Activated CD4-positive, alpha-beta T cell treated with anti-CD3 and anti-CD28 coated beads, Interleukin-10, Interleukin-2, amounts not matched to agents 100 ng/mL and 50 ng/mL, durations not matched to agents 16 hours and 8 hours (primary cell): ENCODE measurements at regions not wholly inside any gene's neighbourhood (a gene's known extent, or its start where the extent isn't known, plus 50 kb on each side); places are given as distances from the start of the nearest gene placed in this dataset.
A peak's percentile ranks its signal among the peaks of the same experiment; 100 is the strongest.

ENCODE experiments used
- DNase-seq: peaks from one replicate; pipeline ENCODE4 v3.0.0-alpha.2; 2020

DNA sequence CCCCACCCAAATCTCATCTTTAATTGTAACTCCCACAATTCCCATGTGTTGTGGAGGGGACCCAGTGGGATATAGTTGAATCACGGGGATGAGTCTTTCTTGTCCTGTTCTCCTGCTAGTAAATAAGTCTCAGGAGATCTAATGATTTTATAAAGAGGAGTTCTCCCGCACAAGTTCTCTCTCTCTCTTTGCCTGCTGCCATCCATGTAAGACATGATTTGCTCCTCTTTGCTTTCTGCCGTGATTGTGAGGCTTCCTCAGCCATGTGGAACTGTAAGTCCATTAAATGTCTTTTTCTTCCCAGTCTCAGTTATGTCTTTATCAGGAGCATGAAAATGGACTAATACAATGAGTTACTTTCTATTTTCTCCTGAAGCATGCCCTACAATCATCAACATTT is 1158.5 kb downstream of the CDH18 start:
- no peak for DNase-seq

- DNase-seq = no peak
These were observed 1137.8 kb downstream of the CDH18 start for GRCh38 chr5:18850216-18850615.

- DNase-seq = no peak
These were observed 1115.0 kb downstream of the CDH18 start for GRCh38 chr5:18872978-18873377.

DNA sequence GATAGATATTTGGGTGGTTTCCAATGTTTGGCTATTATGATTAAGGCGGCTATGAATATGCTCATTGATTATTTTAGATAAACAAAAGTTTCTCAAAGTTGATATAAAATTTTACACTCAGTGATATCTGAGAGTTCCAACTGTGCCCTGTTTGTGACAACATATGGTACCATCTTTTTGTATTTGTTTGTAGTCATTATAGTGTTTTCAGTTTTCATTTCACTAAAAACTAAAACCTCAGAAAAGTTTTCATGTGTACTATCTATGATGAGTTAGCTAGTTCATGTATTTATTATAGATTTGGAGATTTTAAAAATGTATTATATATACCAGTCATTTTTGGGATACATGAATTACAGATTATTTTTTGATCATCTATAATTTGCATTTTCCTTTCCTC is 1111.4 kb downstream of the CDH18 start:
- DNase-seq = no peak

DNA sequence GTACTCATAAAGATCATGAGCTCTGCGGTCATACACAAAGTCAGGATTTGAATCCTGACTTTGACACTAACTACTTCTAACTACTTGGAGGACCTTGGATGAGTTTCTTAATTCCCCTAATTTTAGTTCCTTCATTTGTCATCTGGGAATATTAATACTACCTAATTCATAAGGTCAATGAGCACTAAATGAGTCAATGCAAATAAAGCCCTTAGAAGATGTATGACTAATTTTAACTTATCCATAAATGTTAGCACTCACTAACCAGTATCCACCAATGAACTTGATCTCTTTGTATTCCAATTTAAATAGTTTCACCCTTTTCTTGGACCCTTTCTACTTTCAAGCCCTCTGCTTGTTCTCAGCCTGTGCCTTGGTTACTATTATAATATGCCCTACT is 1106.4 kb downstream of the CDH18 start:
- no peak for DNase-seq

- no peak for DNase-seq
These were observed 1105.8 kb downstream of the CDH18 start for GRCh38 chr5:18882154-18882553.

GRCh38 chr5:18888821-18889220 is 1099.2 kb downstream of the CDH18 start:
- no peak for DNase-seq

DNA sequence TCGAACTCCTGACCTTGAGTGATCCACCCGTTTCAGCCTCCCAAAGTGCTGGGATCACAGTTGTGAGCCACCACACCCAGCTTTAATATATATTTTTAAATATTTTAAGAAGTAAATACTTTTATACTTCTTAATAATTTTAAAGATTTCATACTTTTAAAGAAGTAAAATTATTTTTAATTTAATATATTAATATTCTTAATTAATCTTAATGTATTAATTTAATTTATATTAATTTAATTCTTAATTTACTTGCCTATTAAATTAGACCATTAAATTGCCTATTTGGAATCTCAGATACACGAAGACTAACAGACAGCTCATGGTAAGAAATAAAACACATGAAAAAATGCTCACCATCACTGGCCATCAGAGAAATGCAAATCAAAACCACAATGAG is 1087.4 kb downstream of the CDH18 start:
- no peak for DNase-seq

GRCh38 chr5:18920966-18921365 is 1067.0 kb downstream of the CDH18 start:
- DNase-seq = no peak

DNA sequence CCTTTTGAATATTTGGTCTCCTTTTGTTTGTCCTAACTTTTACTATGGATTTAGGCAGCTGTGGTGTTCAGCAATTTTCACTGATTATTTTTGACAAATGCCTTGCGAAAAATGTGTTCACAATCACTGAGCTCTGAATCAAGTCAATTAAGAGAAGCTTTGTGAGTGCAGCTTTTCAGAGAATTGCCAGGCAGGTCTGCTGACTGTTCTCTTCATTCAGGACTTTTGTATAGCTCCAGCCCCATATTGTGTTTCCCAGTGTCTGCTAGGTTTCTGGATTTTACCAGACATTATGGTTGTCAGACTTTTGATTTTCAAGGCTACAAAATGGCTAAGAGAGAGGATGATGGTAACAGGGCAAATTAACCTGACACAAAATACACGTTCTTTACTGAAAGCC is 1055.9 kb downstream of the CDH18 start:
- DNase-seq = no peak

DNA sequence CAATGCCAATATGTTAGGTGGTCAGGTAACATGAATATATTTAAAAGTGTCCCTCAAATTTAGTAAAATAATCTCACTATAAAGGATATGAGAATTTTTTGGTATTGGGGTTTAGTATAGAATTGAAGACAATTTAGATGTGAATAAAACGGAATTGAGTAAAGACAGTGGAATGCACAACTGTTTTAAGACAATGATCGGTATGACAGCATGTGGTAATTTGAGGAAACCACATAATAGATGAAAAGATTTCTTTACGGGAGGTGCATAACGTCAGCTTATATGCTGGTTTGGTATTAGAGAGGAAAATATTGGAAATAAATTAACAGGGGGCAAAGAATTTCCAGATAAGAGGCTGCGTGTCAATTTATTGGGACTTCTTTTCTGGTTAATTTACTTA is 1043.2 kb downstream of the CDH18 start:
- DNase-seq = no peak

GRCh38 chr5:18954239-18954638 is 1033.8 kb downstream of the CDH18 start:
- no peak for DNase-seq

DNA sequence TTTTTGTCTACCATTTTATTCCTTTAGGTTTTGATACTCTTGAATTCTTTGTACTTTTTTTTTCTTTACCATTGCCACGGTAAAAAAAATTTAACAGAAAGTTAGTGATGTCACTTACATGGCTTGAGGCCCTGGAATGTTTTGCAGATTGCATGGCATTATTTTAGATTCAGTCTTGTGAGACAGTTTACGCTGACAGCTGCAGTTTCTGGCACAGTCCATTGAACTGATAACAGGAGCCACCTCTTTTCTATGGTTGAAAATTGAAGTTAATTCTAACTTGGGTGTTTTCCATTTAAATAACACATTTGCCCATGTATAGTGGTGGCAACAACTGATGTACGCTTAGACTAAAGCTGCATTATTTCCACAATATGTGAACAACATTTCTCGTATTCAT is 1028.5 kb downstream of the CDH18 start:
- DNase-seq = no peak

- peak; percentile 1 for DNase-seq
These were observed 1026.8 kb downstream of the CDH18 start for GRCh38 chr5:18961234-18961633.

GRCh38 chr5:18965893-18966292 is 1022.1 kb downstream of the CDH18 start:
- no peak for DNase-seq

- no peak for DNase-seq
These were observed 1020.4 kb downstream of the CDH18 start for GRCh38 chr5:18967637-18968036.

GRCh38 chr5:18968966-18969365 is 1019.0 kb downstream of the CDH18 start:
- DNase-seq = no peak

DNA sequence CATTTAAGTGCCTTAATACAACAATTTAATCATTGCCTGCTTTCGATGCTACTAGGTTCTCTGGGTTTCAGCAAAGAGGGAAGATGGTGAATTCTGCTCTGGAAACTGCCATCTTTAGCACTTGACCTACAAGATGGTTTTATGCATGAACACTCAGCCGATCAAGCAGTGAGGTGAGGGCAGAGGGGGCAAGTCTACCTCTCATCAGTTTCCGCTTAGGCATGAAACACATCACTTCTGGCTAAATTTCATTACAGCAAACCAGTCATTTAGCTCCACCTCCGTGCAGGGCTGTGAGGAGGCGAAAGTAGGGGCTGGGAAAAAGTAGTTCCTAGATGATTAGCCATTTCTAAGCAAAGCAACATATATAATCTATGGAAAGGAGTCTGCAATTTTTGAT is 1018.0 kb downstream of the CDH18 start:
- no peak for DNase-seq

DNA sequence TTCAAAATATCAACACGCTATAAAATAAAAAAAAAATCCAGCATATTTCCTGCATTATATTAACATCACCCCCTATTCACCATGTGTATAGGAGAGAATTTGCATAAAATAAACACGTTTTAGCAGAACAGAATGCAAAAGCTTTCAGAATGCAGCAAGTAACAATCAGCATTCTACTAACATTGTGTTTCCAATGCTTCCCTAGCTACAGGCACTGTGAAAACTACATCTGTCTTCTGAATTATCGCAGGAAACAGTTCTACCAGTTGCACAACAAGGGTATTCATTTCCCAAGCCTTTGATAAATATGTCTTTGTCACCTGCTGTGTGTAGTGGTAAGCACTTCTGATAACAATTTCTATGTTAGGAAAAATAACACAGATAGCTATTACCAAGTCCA is 1015.8 kb downstream of the CDH18 start:
- no peak for DNase-seq

- no peak for DNase-seq
These were observed 1012.4 kb downstream of the CDH18 start for GRCh38 chr5:18975624-18976023.

DNA sequence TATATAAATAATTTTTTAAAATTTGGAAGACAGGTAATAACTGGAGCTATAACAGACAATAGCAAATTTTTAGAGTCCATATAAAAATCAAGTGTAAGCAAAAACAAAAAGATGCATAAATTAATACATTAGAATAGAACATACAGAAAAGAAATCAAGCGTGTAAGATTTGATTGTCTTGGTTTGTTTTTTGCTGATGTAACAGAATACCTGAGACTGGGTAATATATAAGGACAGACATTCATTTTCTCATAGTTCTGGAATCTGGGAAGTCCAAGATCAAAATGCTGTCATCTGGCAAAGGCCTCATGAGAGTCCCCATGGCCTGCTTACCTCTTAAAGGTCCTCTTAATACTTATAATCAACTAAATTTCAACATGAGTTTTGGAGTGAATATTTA is 1010.1 kb downstream of the CDH18 start:
- DNase-seq = no peak

GRCh38 chr5:18984559-18985080 is 1003.4 kb downstream of the CDH18 start:
- DNase-seq = no peak

- DNase-seq = no peak
These were observed 1002.7 kb downstream of the CDH18 start for GRCh38 chr5:18985171-18985758.

DNA sequence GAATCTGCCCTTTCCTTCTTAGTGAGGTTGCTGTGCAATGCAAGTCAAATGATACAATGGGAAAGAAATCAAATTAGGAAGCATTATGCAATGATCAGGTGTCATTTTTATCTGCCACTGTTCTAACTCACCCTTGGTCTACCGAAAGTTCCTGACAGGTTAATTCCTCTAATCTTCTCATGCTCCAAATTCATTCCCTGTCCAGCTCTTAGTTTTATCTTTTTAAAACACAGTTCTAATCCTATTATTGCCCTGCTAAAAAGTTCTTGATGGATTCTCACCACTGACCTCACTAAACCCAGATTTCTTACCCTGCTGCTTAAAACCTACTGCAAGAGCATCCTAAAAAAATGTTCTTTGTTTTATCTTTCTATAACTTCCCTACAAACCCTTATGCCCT is 1000.9 kb downstream of the CDH18 start:
- DNase-seq = no peak

- DNase-seq = no peak
These were observed 997.1 kb downstream of the CDH18 start for GRCh38 chr5:18990852-18991251.

GRCh38 chr5:18992264-18992663 is 995.7 kb downstream of the CDH18 start:
- DNase-seq = no peak
